GM12878 (cell line): ENCODE measurements at regions not wholly inside any gene's neighbourhood (a gene's known extent, or its start where the extent isn't known, plus 50 kb on each side); places are given as distances from the start of the nearest gene placed in this dataset.

Experiments
- ATAC-seq: fragments of 200-7000 bp; cut with Tn5 transposase; 3 replicates; pipeline ENCODE4 v1.9.1; 2020; ENCODE audit warnings: mild to moderate bottlenecking, moderate library complexity
- BruUV-seq: library from RNA; stranded (reverse); fragments of 400-500 nt; replicated peaks from 2 replicates; lab custom pipeline; 2021; lab: Mats Ljungman, UMichigan
- CTCF ChIA-PET: fragments of 300-600 bp; sonication (Branson Sonifier 250); formaldehyde crosslinking; extraction: SDS; loops from one replicate; lab custom pipeline; 2021; ENCODE audit warnings: inconsistent platforms; lab: Yijun Ruan, JAX
- POLR2A ChIA-PET: fragments of 350-600 bp; formaldehyde crosslinking; extraction: SDS; loops from one replicate; lab custom pipeline; 2021; ENCODE audit warnings: inconsistent platforms; lab: Charles Lee
- RAD21 ChIA-PET: fragments of 300-600 bp; sonication (Branson Sonifier 250); formaldehyde crosslinking; loops from one replicate; lab custom pipeline; 2023; ENCODE audit warnings: antibody characterized with exemption; ENCODE audit not compliant: unreplicated experiment; lab: Charles Lee
- SMC1A ChIA-PET: fragments of 300-600 bp; sonication (Branson Sonifier 250); formaldehyde crosslinking; loops from one replicate; lab custom pipeline; 2023; ENCODE audit not compliant: unreplicated experiment, uncharacterized antibody; lab: Charles Lee
- DNase-seq: peaks from one replicate; pipeline ENCODE4 v3.0.0-alpha.2; 2011; ENCODE audit warnings: low read depth, low spot score
- FAIRE-seq: peaks from 3 replicates; lab custom pipeline; 2011; peaks lifted over from hg19 to GRCh38; lab: Jason Lieb, UNC
- H2AFZ ChIP-seq: 2 replicates; pipeline ENCODE4 v1.6.0; 2011; ENCODE audit warnings: low read depth, low read length, control low read depth; ENCODE audit not compliant: control insufficient read depth
- H3K27ac ChIP-seq: 2 replicates; pipeline ENCODE4 v1.5.1; 2011; ENCODE audit warnings: control low read depth; ENCODE audit not compliant: control insufficient read depth, insufficient read depth
- H3K27me3 ChIP-seq, 2 experiments: replicated peaks in 1 of 2; 2 replicates each; pipeline versions ENCODE4 v1.6.0 to v1.6.1; 2011; ENCODE audit warnings: low read length in 1 of 2; ENCODE audit not compliant: control insufficient read depth in 2 of 2, insufficient read depth in 2 of 2
- H3K36me3 ChIP-seq, 2 experiments: 2 replicates each; pipeline ENCODE4 v1.5.1; 2011; ENCODE audit warnings: low read length in 1 of 2; ENCODE audit not compliant: control insufficient read depth in 2 of 2, insufficient read depth in 2 of 2
- H3K4me1 ChIP-seq: 2 replicates; pipeline ENCODE4 v1.6.1; 2011; ENCODE audit warnings: mild to moderate bottlenecking, low read length, moderate library complexity, mixed read lengths; ENCODE audit not compliant: control insufficient read depth, insufficient read depth
- H3K4me2 ChIP-seq: 2 replicates; pipeline ENCODE4 v1.6.0; 2011; ENCODE audit warnings: control low read depth; ENCODE audit not compliant: control insufficient read depth, insufficient read depth
- H3K4me3 ChIP-seq: fragments of 200-600 bp; sonication (generic); 2 replicates; pipeline ENCODE4 v1.5.1; 2016
- H3K79me2 ChIP-seq: 2 replicates; pipeline ENCODE4 v1.6.0; 2011; ENCODE audit warnings: low read length; ENCODE audit not compliant: control insufficient read depth, insufficient read depth
- H3K9ac ChIP-seq: 2 replicates; pipeline ENCODE4 v1.8.0; 2011; ENCODE audit warnings: low read length, control low read depth, mixed read lengths; ENCODE audit not compliant: control insufficient read depth, insufficient read depth
- H3K9me3 ChIP-seq: replicated peaks from 3 replicates; pipeline ENCODE4 v1.5.1; 2011; ENCODE audit warnings: mild to moderate bottlenecking, low read length; ENCODE audit not compliant: control insufficient read depth, insufficient read depth
- H4K20me1 ChIP-seq: 2 replicates; pipeline ENCODE4 v1.6.0; 2011; ENCODE audit not compliant: control insufficient read depth, insufficient read depth
- HDAC6 ChIP-seq: fragments of 200-600 bp; sonication (generic); IDR thresholded peaks from one replicate; pipeline ENCODE4 v1.8.0; 2017; ENCODE audit warnings: antibody characterized with exemption; ENCODE audit not compliant: unreplicated experiment
- JUNB ChIP-seq: IDR thresholded peaks from 2 replicates; pipeline ENCODE4 v1.6.1; 2016; ENCODE audit warnings: antibody characterized with exemption, mild to moderate bottlenecking
- KLF5 ChIP-seq: fragments of 450-650 bp; IDR thresholded peaks from 2 replicates; pipeline ENCODE4 v1.6.1; 2014; ENCODE audit warnings: mild to moderate bottlenecking; ENCODE audit not compliant: partially characterized antibody
- SP1 ChIP-seq: IDR thresholded peaks from one replicate; pipeline ENCODE4 v1.6.1; 2011; ENCODE audit warnings: low read depth, low read length
- SUZ12 ChIP-seq: fragments of 200-600 bp; sonication (generic); IDR thresholded peaks from one replicate; pipeline ENCODE4 v1.6.1; 2018; ENCODE audit warnings: antibody characterized with exemption, mild to moderate bottlenecking; ENCODE audit not compliant: unreplicated experiment
- WGBS: methylation state at CpG from one replicate; pipeline ENCODE4 v1.1.6; 2016; ENCODE audit warnings: low lambda C conversion rate; ENCODE audit not compliant: insufficient replicate concordance, insufficient coverage; ENCODE audit errors: missing lambda C conversion rate; 5-methylcytosine and 5-hydroxymethylcytosine counted together
- in situ Hi-C: fragments of 300-500 bp; cut with MboI; formaldehyde crosslinking; loops from 9 replicates; pipeline ENCODE4 v1.14.3; 2018; ENCODE audit warnings: mixed read lengths
- intact Hi-C: fragments of 100-400 bp; cut with micrococcal nuclease; formaldehyde crosslinking; loops from one replicate; pipeline ENCODE4 v1.14.2; 2022; ENCODE audit not compliant: unreplicated experiment
- TF ChIP-seq, protein P1 (sequence below): IDR thresholded peaks from 2 replicates; pipeline ENCODE4 v1.6.1; 2011; ENCODE audit warnings: borderline replicate concordance, low read depth, mild to moderate bottlenecking, moderate library complexity, low read length; ENCODE audit not compliant: insufficient read depth, poor library complexity, severe bottlenecking
- TF ChIP-seq, protein P2 (sequence below): fragments of 450-650 bp; IDR thresholded peaks from 2 replicates; pipeline ENCODE4 v1.6.1; 2016; ENCODE audit warnings: mild to moderate bottlenecking, moderate library complexity, borderline replicate concordance
- TF ChIP-seq, protein P3 (sequence below): fragments of 450-650 bp; formaldehyde crosslinking; IDR thresholded peaks from 2 replicates; pipeline ENCODE4 v1.4.0; 2022; ENCODE audit warnings: mild to moderate bottlenecking, moderate library complexity

DNA sequence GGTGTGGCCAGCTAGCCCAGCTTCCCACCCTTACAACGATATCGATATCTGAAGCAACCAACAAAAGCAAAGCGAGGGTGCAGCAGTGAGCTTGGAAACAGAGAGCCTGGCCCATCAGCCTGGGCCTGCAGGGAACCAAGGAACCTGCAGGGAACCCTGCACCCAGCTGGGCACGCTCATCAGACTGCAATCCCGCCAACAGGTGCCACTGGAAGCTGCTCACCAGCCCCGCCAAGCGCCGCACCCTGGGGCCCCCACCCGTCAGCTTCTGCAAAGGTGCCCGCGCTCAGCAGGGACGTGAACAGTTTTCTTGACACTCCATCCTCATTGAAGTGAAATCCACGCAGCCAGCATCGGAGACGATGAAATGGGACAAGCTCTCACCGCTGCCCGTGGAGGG lies 250.7 kb downstream of the RBFOX3 start:
- Histone ChIP-seq H3K27me3 (peaks cover 0 to 4% of the 10 kb centered on the region in 2 experiments; a peak in 2 of 4 replicates), H3K4me3 (no peak overlapping the region), H3K9ac (no peak overlapping the region), H3K79me2 (no peaks in the 10 kb centered on the region), H2AFZ (no peak overlapping the region), H3K4me2 (no peak overlapping the region), H3K27ac (no peak overlapping the region), H3K4me1 (no peaks in the 10 kb centered on the region), H3K36me3 (no peaks in the 10 kb centered on the region), H3K9me3 (no peaks in the 10 kb centered on the region), H4K20me1 (no peaks in the 10 kb centered on the region)
- no TSS peak for BruUV-seq
- intact Hi-C loops (no loop called here), in situ Hi-C loops (no loop called here)
- no peak for FAIRE-seq
- ChIA-PET POLR2A (no interaction called here), RAD21 (no interaction called here), SMC1A (no interaction called here), CTCF (no interaction called here)
- no peak for DNase-seq
- ATAC-seq: no peak
- TF ChIP-seq SP1: no peak
- TF ChIP-seq KLF5: no peak
- TF ChIP-seq HDAC6: no peak
- TF ChIP-seq SUZ12: no peak
- WGBS: 42% methylated on average over 16 of the region's 17 CpGs

DNA sequence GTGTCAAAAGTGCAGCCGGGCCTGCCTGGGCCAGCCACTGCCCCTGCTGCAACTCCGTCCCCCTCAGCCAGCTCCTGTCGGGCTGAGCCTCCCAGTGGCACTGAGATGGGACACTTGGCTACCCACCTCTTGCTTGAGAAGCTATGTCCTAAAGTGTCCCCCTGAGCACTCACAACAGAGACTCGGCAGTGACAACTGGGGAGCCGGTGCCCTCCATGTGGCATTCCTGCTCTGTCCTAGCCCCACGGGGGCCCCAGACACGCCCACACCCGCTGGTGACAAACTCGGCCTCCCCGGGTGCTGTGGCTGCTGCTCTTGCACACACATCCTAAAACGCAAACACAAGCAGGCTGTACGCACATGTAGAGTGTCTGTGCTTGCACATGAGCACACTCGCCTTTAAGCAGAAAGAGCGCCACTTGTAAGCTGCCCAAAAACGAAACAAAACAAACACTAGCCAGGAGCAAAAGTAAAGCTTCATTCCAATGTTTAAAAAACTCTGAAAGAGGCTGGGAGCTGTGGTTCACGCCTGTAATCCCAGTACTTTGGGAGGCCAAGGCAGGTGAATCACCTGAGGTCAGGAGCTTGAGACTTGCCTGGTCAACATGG lies 253.9 kb downstream of the RBFOX3 start:
- Histone ChIP-seq H3K4me3 (no peak overlapping the region), H3K9me3 (peaks cover 9% of the 10 kb centered on the region; the same call in 2 of the 3 replicates), H3K9ac (no peak overlapping the region), H3K36me3 (no peaks in the 10 kb centered on the region), H3K79me2 (no peaks in the 10 kb centered on the region), H3K4me2 (no peak overlapping the region), H3K4me1 (no peaks in the 10 kb centered on the region), H2AFZ (no peak overlapping the region), H3K27me3 (peaks cover 0 to 2% of the 10 kb centered on the region in 2 experiments; a peak in 2 of 4 replicates), H4K20me1 (no peaks in the 10 kb centered on the region), H3K27ac (no peak overlapping the region)
- no peak for DNase-seq
- ATAC-seq: no peak
- ChIA-PET SMC1A (no interaction called here), POLR2A (no interaction called here), RAD21 (no interaction called here), CTCF (interaction anchor here (0.7 kb wide), 1 partner anchor 276 kb away, joined by 4 read pairs; no protein-coding TSS in a partner anchor)
- FAIRE-seq: no peak
- in situ Hi-C loops: no loop called here
- BruUV-seq: no TSS peak
- intact Hi-C loops: no loop called here
- 34% methylated on average over 13 of the region's 16 CpGs for WGBS
- no peak for TF ChIP-seq JUNB
- TF ChIP-seq, protein P1, sequence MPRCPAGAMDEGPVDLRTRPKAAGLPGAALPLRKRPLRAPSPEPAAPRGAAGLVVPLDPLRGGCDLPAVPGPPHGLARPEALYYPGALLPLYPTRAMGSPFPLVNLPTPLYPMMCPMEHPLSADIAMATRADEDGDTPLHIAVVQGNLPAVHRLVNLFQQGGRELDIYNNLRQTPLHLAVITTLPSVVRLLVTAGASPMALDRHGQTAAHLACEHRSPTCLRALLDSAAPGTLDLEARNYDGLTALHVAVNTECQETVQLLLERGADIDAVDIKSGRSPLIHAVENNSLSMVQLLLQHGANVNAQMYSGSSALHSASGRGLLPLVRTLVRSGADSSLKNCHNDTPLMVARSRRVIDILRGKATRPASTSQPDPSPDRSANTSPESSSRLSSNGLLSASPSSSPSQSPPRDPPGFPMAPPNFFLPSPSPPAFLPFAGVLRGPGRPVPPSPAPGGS: peak; percentile 16
- TF ChIP-seq, protein P2, sequence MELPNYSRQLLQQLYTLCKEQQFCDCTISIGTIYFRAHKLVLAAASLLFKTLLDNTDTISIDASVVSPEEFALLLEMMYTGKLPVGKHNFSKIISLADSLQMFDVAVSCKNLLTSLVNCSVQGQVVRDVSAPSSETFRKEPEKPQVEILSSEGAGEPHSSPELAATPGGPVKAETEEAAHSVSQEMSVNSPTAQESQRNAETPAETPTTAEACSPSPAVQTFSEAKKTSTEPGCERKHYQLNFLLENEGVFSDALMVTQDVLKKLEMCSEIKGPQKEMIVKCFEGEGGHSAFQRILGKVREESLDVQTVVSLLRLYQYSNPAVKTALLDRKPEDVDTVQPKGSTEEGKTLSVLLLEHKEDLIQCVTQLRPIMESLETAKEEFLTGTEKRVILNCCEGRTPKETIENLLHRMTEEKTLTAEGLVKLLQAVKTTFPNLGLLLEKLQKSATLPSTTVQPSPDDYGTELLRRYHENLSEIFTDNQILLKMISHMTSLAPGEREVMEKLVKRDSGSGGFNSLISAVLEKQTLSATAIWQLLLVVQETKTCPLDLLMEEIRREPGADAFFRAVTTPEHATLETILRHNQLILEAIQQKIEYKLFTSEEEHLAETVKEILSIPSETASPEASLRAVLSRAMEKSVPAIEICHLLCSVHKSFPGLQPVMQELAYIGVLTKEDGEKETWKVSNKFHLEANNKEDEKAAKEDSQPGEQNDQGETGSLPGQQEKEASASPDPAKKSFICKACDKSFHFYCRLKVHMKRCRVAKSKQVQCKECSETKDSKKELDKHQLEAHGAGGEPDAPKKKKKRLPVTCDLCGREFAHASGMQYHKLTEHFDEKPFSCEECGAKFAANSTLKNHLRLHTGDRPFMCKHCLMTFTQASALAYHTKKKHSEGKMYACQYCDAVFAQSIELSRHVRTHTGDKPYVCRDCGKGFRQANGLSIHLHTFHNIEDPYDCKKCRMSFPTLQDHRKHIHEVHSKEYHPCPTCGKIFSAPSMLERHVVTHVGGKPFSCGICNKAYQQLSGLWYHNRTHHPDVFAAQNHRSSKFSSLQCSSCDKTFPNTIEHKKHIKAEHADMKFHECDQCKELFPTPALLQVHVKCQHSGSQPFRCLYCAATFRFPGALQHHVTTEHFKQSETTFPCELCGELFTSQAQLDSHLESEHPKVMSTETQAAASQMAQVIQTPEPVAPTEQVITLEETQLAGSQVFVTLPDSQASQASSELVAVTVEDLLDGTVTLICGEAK: no peak
- TF ChIP-seq, protein P3, sequence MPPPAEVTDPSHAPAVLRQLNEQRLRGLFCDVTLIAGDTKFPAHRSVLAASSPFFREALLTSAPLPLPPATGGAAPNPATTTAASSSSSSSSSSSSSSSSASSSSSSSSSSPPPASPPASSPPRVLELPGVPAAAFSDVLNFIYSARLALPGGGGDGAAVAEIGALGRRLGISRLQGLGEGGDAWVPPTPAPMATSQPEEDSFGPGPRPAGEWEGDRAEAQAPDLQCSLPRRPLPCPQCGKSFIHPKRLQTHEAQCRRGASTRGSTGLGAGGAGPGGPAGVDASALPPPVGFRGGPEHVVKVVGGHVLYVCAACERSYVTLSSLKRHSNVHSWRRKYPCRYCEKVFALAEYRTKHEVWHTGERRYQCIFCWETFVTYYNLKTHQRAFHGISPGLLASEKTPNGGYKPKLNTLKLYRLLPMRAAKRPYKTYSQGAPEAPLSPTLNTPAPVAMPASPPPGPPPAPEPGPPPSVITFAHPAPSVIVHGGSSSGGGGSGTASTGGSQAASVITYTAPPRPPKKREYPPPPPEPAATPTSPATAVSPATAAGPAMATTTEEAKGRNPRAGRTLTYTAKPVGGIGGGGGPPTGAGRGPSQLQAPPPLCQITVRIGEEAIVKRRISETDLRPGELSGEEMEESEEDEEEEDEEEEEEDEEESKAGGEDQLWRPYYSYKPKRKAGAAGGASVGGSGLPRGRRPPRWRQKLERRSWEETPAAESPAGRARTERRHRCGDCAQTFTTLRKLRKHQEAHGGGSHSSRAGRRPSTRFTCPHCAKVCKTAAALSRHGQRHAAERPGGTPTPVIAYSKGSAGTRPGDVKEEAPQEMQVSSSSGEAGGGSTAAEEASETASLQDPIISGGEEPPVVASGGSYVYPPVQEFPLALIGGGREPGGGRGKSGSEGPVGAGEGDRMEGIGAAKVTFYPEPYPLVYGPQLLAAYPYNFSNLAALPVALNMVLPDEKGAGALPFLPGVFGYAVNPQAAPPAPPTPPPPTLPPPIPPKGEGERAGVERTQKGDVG: no peak
